GM18907 (cell line): ENCODE measurements at regions not wholly inside any gene's neighbourhood (a gene's known extent, or its start where the extent isn't known, plus 50 kb on each side); places are given as distances from the start of the nearest gene placed in this dataset.
"Not testable (repeated sequence)": the region's sequence is repeated elsewhere in the genome, so short reads cannot be mapped to it uniquely, and the experiment has no call there.

Experiments
- ATAC-seq: cut with Tn5 transposase; IDR thresholded peaks from one replicate; pipeline ENCODE4 v1.9.1; 2021; ENCODE audit warnings: mild to moderate bottlenecking, moderate library complexity; ENCODE audit not compliant: unreplicated experiment

DNA sequence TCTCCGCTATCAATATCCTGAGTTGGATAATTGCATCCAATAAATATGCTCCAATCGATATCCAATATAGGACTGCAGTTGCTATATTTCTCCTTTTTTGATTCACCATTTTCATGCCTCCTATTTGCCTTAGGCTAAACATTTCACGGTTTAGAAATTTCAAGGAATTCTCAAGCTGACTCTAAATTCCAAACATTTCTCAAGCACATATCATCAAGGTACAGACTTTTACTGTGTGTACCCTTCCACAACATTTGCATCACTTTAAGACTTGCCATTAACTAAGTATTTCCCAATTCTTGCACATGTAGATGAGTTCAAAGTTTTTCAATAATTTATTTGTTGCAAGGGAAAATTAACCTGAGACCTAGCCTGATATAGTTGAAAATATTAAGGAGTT, 795.2 kb upstream of the TMPRSS15 start:
- ATAC-seq: no peak

DNA sequence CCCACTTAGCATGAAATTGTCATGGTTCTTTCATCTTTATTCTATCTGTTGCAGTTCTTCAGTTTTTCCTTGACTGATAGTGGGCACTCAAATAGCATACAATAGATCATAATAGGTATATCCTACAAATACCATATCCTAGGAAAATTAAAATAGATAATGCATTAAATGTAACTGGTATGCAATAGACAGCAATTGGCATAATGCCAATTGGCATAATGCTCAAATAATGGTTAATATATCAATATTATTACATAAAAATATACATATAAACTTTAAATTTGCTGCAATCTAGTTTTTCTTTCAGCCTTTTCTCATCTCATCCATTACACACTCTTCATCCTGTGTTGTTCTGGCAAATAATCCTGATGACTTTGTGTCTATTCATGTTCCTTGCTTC, 814.6 kb upstream of the TMPRSS15 start:
- ATAC-seq: no peak

DNA sequence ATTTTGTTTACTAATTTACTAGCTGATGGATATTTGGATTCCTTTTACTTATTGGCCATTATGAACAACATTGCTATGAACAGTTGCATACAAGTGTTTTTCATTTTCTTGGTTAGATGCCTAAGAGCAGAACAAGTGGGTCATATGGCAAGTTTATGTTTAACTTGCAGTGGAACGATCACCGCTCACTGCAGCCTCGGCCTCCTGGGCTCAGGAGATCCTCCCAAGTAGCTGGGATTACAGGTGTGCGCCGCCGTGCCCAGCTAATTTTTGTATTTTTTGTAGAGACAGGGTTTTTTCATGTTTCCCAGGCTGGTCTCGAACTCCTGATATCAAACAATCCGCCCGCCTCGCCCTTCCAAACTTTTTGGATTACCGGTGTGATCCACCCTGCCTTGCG, 820.5 kb upstream of the TMPRSS15 start:
- no peak for ATAC-seq

DNA sequence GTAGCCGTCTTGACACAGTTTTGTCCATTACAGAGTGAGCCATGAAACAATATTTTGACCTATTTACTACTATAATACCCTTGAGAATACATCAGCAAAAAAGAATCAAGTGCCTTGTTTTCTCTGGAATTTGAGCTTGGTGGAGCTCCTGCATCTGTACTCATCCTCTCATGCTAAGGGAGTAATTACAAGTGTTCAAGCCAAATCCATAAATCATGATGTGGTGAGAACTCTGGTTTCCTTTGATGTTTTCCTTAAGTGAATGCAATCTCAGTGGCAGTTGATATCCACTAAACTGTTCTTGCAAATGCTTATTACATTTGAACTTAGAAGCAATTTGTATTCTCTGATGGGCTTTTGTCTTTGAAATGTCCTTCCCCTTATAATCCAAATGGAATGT, 824.6 kb upstream of the TMPRSS15 start:
- ATAC-seq: no peak

DNA sequence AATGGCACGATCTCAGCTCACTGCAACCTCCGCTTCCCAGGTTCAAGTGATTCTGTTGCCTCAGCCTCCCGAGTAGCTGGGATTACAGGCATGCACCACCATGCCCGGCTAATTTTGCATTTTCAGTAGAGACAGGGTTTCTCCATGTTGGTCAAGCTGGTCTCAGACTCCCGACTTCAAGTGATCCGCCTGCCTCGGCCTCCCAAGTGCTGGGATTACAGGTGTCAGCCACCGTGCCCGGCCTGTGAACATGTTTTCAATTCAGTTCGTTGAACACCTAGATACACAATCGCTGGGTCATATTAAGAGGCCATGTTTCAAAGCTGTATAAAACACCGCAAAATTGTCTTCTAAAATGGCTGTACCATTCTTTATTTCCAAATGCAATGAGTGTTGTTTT, 830.3 kb upstream of the TMPRSS15 start:
- ATAC-seq: not testable (repeated sequence)

DNA sequence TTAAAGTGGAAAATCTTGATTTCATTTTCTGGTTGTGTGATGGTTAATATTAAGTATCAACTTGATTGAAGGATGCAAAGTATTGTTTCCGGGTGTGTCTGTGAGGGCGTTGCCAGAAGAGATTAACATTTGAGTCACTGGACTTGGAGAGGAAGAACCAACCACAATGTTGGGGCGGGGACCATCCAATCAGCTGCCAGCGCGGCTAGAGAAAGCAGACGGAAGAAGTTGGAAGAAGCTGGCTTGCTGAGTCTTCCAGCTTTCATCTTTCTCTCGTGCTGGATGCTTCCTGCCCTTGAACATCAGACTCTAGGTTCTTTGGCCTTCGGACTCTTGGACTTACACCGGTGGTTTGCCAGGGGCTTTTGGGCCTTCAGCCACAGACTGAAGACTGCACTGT, 832.6 kb upstream of the TMPRSS15 start:
- ATAC-seq: no peak

DNA sequence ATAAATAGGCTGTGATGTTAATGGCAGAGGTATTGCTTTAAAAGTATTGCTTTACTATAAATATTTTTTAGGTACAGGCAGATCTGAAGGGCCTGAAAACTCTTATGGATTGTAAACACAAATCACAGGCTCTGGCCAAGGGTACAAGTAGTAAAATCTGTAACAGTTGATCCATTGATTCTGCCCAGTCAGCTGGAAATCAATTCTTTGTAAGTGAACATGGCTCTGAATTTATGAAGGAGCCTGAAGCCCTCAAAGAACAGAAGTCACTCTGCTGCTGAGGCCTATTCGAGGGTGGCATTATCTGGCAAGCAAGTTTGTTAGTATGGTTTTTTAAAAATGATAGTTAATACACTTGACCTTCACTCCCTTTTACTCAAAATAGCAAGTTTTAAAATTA, 834.0 kb upstream of the TMPRSS15 start:
- no peak for ATAC-seq

DNA sequence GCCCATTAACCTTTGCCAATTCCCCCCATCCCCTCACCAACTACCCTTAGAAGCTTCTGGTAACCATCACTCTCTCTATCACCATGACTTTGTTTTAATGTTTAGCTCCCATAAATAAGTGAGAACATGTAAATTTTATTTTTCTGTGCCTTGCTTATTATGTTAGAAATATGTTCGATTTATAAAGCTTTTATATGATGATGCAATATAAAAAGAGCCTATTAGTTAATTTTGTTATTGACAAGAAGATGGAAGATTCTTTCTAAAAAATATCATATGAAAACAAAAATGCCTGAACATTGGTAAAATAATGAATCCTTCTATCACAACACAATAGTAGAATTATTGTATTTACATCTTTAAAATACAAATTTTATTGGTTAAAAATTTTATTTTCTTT, 836.1 kb upstream of the TMPRSS15 start:
- no peak for ATAC-seq

DNA sequence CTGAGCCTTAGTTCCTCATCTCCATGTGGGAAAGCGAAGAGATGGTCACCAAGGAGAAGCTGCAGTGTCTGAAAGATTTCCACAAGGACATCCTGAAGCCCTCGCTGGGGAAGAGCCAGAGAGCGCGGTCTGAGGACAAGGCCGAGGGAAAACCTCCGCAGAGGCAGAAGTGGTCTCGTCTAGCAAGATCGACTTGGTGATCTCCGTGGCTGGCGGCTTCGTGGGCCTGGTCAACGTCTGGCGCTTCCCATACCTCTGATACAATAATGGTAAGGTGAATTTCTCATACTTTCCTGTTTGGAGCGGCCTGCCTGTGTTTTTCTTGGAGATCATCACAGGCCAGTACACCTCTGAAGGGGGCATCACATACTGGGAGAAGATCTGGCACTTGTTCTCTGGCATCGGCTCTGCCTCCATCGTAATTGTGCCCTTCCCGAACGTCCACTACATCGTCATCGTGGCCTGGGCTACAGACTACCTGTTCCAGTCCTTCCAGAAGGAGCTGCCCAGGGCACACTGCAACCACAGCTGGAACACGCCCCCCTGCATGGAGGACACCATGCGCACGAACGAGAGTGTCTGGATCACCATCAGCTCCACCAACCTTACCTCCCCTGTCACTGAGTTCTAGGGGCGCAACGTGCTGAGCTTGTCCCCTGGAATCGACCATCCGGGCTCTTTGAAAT, 841.1 kb upstream of the TMPRSS15 start:
- no peak for ATAC-seq

DNA sequence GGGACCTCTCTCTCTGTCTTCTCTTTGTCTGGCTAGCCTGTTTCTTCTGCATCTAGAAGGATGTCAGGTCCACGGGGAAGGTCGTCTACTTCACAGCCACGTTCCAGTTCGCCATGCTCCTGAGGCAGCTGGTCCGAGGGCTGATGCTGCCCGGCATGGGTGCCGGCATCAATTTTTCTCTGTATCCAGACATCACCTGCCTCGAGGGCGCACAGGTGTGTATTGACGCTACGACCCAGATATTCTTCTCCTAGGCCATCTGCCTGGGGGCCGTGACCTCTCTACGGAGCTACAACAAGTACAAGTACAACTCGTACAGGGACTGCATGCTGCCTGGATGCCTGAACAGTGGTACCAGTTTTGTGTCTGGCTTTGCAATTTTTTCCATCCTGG, 841.6 kb upstream of the TMPRSS15 start:
- no peak for ATAC-seq

DNA sequence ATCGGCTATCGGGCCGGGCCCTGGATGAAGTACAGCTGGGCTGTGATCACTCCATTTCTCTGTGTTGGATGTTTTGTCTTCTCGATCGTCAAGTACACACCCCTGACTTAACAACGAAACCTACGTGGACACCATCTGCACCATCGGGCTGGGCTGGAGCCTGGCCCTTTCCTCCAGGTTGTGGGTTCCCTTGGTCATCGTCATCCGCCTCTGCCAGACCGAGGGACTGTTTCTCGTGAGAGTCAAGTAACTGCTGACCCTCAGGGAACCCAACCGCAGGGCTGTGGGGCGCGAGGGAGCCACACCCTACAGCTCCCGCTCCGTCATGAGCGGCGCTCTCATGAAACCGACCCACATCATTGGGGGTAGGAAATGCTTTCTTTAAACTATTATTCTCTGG, 842.4 kb upstream of the TMPRSS15 start:
- ATAC-seq: no peak

DNA sequence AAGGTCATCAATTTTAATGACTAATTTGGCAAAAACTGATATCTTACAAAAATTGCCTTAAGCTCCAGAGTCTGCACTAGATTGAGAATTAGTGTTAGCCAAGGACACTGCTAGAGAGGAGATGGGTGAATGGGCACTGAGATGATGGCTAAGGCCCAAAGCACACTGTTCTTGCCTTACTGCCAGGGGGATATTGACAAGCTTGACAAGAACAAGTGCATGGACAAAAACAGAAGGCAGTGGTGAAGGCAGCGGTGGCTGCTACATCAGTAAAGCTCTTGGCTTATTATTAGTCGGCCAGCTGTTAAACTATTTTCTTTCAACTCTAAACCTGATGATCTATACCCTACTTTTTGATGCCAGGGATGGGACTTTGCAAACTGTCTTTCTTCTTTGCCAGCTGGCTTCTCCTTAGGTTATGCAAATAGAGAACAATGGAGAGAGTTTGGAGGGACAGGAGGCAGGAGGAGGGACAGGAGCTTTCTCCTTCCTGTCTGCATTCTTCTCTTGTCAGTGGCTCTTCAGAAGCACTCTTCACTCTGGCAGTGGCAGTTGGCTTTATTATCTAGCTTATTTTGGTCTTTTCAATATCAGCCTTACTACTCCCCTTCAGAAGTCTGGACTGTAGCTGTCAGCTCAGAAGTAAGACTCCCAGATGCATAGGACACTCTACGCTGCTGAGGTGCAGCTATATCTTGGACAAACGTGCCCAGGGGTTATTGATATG, 853.5 kb upstream of the TMPRSS15 start:
- no peak for ATAC-seq

DNA sequence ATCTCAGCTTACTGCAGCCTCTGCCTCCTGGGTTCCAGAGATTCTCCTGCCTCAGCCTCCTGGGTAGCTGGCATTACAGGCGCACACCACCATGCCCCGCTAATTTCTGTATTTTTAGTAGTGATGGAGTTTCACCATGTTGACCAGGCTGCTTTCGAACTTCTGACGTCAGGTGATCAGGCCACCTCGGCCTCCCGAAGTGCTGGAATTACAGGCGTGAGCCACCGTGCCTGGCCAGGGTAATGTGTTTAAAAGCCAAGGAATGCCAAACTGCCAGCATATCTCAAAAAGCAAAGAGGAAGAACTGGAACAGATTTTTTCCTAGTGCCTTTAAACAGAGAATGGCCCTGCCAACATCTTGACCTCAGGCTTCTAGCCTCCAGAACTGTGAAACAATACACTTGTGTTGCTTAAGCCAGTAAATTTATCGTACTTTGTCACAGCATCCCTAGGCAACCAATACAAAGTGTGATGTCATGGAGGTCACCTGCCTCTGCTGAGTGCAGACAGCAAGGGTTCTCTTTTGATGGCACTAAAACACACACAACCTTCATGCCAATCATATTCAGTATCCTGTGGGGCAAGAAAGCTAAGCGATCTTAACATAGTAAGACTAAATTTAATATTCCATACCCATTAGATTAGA, 858.3 kb upstream of the TMPRSS15 start:
- no peak for ATAC-seq

DNA sequence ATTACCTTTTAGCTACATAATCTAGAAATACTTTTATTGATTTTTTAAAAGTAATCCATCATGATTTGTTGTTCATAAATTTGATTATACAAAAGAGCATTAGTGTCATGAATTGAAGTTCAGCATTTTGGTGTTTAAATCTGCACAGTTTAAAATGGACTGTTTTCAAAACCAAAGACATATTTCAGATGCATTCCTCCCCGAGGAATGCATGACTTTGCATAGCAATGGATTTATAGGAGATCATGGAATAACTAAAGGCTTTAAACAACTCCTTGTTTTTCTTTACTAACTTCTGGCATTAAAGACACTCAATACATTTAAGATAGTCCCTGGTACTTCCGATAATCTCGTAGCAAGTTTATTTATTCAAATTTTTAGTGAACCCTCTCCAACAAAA, 863.1 kb upstream of the TMPRSS15 start:
- ATAC-seq: no peak

DNA sequence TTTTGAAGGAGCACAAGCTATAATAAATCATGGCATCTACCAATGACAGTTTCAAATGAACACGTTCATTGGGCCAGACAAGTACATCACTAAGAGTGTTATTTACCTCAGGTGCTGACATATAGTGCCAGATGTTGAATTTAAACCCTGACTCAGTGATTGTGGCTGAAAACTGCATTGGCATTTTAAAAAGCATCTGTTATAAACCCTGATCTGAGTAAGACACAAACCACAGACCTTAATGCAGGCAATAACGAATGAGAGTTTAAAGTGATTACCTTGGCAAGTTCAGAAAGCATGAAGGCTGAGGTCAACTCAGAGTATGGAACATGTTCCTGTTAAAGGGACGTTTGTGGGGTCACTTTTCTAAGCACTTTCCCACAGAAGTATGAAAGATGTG, 865.1 kb upstream of the TMPRSS15 start:
- no peak for ATAC-seq

DNA sequence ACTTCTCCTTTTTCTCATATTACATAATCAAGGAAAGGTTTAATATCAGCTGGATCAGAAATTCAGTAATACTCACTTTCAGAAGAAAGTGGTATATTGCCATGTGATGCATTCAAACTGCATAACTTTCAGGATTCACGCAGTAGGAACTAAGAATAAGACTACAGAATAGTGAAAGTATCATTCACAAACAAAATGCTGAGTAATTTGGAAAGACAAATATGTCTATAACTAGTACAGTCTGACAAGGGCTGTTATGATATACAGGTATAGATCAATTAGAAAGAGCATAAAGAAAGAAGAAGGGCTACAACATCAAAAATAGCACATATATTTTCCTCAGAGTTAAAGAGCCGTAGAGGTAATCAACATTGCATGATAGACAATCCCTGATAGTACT, 871.5 kb upstream of the TMPRSS15 start:
- no peak for ATAC-seq

DNA sequence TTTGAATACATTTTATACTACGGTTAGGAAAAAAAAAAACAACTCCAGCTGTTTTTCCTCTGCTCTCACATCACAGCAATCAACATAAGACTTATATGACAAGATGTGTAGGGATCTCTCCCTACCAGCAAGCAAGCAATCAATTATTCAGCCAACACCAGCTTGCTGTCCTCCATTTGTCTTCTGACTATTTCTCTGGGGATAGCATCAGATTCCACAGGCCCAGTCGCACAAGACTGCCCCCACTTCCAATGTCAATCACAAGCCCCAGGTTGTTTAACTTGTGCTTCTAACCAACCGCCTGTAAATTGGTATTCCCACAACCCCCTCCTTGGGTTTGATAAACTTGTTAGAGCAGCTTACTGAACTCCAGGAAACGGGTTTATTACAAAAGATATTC, 873.1 kb upstream of the TMPRSS15 start:
- ATAC-seq: no peak

DNA sequence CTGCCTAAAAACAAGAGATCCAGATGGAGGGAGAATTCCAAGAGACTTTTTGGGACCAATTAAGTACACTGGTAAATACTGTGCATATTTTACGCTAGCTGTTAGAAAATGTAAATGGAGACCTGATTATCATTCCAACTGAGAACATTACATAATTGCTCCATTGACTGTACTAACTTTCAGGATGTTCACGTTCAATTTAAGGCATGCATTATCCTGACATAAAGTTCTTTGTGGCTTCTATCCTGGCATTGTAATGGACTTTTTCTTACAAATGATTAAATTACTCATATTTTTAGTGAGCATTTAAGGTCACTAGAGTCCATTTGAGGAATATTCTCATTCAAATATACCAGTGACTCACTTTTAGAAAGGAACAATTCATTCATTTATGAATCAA, 883.3 kb upstream of the TMPRSS15 start:
- ATAC-seq: no peak

DNA sequence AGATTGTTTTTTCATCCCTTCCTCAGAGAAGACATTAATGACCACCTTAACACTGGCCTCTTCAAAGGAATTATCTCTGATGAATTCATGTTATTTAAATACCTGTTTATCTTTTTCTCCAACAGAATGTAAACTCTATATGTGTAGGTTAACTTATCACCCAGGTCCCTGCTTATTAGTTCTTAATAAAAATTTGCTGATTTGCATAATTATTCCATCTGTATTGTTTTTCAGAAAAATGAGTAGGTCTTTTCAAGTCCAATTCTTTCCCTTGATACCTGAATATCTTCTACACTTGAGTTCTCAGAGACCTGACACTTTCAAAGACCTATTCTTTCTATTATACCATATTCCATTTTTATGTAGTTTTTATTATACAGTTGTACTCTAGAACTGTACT, 886.7 kb upstream of the TMPRSS15 start:
- ATAC-seq: no peak

DNA sequence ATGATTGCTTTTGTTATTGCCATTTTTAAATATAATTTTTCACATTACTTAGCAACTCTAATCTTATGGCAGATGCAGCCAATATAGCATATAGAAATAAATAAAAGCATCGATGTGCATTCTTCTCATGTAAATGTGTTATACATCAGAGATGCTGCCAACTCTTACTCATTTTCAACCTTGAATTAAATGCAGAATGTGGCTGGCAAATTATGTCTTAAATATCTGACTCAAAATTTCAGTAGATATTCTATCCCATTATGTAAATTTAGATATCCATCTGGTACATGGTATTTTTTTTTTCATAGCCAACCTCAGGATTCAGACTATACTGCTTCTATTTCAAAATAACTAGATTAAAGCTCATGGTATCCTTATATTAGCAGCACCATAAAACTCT, 916.7 kb upstream of the TMPRSS15 start:
- no peak for ATAC-seq

DNA sequence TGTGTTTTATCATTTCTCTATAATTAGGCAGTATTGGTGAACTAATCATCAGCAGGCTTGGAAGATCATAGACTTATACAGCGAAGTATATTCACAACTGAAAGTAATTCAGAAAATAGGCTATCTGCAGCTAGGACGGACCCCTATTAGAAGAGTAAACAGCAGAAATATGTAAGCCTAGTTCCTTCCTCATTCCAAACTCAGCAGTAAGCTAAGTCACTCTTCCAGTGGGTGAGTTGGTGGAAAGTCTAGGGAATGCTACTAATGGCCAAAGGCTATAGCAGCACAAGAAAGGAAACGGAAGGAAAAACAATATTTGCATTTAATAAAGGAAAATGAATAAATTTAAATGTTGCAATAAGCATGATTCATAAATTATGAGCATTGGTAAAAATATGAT, 918.1 kb upstream of the TMPRSS15 start:
- ATAC-seq: no peak

DNA sequence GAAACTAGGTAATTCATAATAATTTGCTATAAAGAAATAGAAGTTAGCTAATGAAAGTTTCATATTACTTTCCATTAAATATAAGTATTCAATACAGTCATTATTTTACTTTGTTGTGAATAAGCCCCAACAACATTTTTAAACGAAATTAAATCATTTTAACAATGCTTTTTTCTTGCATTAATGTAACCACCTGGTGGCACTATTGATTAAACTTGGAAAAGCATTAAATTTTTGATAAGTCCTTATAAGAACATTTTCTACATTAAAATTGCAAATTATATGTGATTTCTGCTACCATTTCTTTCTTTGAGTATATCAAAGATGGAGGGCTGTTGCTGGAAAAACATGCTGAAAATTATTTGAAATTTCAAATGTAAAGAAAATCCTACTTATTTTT, 918.8 kb upstream of the TMPRSS15 start:
- ATAC-seq: no peak
